GM12878 (cell line): ENCODE measurements at regions not wholly inside any gene's neighbourhood (a gene's known extent, or its start where the extent isn't known, plus 50 kb on each side); places are given as distances from the start of the nearest gene placed in this dataset.

Experiments used
- CHD2 ChIP-seq: IDR thresholded peaks from 2 replicates; pipeline ENCODE4 v1.6.1; 2011; ENCODE audit warnings: low read depth, low read length, improper control_type of control experiment, borderline replicate concordance
- KDM1A ChIP-seq: fragments of 200-600 bp; sonication (generic); IDR thresholded peaks from 2 replicates; pipeline ENCODE4 v1.6.1; 2016; ENCODE audit warnings: borderline replicate concordance
- MTA2 ChIP-seq: fragments of 450-650 bp; IDR thresholded peaks from 2 replicates; pipeline ENCODE4 v1.6.1; 2016; ENCODE audit warnings: low read depth, mild to moderate bottlenecking, moderate library complexity
- PML ChIP-seq: IDR thresholded peaks from 2 replicates; pipeline ENCODE4 v1.6.1; 2012; ENCODE audit warnings: low read length, inconsistent platforms
- SIX5 ChIP-seq: IDR thresholded peaks from 2 replicates; pipeline ENCODE4 v1.6.1; 2011; ENCODE audit warnings: mild to moderate bottlenecking, low read depth, low read length, moderate library complexity; ENCODE audit not compliant: severe bottlenecking
- SMAD1 ChIP-seq: fragments of 450-650 bp; IDR thresholded peaks from 2 replicates; pipeline ENCODE4 v1.6.1; 2018; ENCODE audit warnings: mild to moderate bottlenecking, low read depth; ENCODE audit not compliant: partially characterized antibody
- SMC3 ChIP-seq: IDR thresholded peaks from 2 replicates; pipeline ENCODE4 v1.6.1; 2011; ENCODE audit warnings: low read length, improper control_type of control experiment, borderline replicate concordance
- SPI1 ChIP-seq: IDR thresholded peaks from 2 replicates; pipeline ENCODE4 v1.6.1; 2011; ENCODE audit warnings: low read depth, mild to moderate bottlenecking, low read length, moderate library complexity, borderline replicate concordance; ENCODE audit not compliant: insufficient read depth
- WRNIP1 ChIP-seq: IDR thresholded peaks from 2 replicates; pipeline ENCODE4 v1.6.1; 2011; ENCODE audit warnings: low read depth, low read length, improper control_type of control experiment, borderline replicate concordance
- TF ChIP-seq, protein P1 (sequence below): fragments of 450-650 bp; IDR thresholded peaks from 2 replicates; pipeline ENCODE4 v1.6.1; 2016; ENCODE audit warnings: mild to moderate bottlenecking, moderate library complexity, borderline replicate concordance
- TF ChIP-seq, protein P2 (sequence below), 3 experiments: IDR thresholded peaks in 2 of 3; conservative IDR thresholded peaks in 1 of 3; 2 replicates each; pipeline ENCODE4 v1.5.1; 2011; ENCODE audit warnings: low read depth in 3 of 3, low read length in 3 of 3, mild to moderate bottlenecking in 3 of 3, control low read depth in 2 of 3, moderate library complexity in 2 of 3, inconsistent platforms in 1 of 3, mixed read lengths in 1 of 3; ENCODE audit not compliant: control insufficient read depth in 2 of 3, insufficient read depth in 1 of 3; ENCODE audit errors: extremely low read depth in 1 of 3
- TF ChIP-seq, protein P3 (sequence below): fragments of 450-650 bp; IDR thresholded peaks from 2 replicates; pipeline ENCODE4 v1.6.1; 2017; ENCODE audit warnings: mild to moderate bottlenecking, moderate library complexity

DNA sequence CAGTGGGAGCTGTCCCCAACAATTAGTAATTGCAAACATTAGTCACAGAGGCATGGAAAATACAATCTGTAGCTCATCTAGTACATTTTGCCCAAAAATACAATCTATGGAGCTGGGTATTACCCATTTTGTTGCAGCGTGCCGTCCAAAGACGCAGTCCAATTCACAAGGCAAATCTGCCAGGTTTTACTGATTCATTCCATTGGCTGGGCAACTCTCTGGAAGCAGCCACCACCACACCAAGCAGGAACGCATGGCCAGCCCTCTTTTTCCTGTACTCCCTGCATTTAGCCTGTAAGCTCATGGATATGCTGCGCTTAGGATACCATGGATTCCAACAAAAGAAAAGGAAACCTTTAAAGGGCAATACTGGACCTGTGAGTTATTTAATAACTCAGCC lies 60.5 kb upstream of the ARRDC4 start:
- TF ChIP-seq, protein P1, sequence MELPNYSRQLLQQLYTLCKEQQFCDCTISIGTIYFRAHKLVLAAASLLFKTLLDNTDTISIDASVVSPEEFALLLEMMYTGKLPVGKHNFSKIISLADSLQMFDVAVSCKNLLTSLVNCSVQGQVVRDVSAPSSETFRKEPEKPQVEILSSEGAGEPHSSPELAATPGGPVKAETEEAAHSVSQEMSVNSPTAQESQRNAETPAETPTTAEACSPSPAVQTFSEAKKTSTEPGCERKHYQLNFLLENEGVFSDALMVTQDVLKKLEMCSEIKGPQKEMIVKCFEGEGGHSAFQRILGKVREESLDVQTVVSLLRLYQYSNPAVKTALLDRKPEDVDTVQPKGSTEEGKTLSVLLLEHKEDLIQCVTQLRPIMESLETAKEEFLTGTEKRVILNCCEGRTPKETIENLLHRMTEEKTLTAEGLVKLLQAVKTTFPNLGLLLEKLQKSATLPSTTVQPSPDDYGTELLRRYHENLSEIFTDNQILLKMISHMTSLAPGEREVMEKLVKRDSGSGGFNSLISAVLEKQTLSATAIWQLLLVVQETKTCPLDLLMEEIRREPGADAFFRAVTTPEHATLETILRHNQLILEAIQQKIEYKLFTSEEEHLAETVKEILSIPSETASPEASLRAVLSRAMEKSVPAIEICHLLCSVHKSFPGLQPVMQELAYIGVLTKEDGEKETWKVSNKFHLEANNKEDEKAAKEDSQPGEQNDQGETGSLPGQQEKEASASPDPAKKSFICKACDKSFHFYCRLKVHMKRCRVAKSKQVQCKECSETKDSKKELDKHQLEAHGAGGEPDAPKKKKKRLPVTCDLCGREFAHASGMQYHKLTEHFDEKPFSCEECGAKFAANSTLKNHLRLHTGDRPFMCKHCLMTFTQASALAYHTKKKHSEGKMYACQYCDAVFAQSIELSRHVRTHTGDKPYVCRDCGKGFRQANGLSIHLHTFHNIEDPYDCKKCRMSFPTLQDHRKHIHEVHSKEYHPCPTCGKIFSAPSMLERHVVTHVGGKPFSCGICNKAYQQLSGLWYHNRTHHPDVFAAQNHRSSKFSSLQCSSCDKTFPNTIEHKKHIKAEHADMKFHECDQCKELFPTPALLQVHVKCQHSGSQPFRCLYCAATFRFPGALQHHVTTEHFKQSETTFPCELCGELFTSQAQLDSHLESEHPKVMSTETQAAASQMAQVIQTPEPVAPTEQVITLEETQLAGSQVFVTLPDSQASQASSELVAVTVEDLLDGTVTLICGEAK, result no peak
- TF ChIP-seq, protein P2, sequence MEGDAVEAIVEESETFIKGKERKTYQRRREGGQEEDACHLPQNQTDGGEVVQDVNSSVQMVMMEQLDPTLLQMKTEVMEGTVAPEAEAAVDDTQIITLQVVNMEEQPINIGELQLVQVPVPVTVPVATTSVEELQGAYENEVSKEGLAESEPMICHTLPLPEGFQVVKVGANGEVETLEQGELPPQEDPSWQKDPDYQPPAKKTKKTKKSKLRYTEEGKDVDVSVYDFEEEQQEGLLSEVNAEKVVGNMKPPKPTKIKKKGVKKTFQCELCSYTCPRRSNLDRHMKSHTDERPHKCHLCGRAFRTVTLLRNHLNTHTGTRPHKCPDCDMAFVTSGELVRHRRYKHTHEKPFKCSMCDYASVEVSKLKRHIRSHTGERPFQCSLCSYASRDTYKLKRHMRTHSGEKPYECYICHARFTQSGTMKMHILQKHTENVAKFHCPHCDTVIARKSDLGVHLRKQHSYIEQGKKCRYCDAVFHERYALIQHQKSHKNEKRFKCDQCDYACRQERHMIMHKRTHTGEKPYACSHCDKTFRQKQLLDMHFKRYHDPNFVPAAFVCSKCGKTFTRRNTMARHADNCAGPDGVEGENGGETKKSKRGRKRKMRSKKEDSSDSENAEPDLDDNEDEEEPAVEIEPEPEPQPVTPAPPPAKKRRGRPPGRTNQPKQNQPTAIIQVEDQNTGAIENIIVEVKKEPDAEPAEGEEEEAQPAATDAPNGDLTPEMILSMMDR (IDR thresholded peaks at IDR 0.05 in 2 of 3, conservative IDR thresholded peaks at IDR 0.05 in 1 of 3; ENCODE audit: control insufficient read depth in 2 of 3, extremely low read depth in 1 of 3, insufficient read depth in 1 of 3, low read depth in 3 of 3, low read length in 3 of 3), result no peak
- TF ChIP-seq SMAD1, result no peak
- no peak for TF ChIP-seq WRNIP1
- TF ChIP-seq SIX5, result no peak
- TF ChIP-seq PML, result no peak
- TF ChIP-seq SPI1, result no peak
- TF ChIP-seq CHD2, result no peak
- TF ChIP-seq, protein P3, sequence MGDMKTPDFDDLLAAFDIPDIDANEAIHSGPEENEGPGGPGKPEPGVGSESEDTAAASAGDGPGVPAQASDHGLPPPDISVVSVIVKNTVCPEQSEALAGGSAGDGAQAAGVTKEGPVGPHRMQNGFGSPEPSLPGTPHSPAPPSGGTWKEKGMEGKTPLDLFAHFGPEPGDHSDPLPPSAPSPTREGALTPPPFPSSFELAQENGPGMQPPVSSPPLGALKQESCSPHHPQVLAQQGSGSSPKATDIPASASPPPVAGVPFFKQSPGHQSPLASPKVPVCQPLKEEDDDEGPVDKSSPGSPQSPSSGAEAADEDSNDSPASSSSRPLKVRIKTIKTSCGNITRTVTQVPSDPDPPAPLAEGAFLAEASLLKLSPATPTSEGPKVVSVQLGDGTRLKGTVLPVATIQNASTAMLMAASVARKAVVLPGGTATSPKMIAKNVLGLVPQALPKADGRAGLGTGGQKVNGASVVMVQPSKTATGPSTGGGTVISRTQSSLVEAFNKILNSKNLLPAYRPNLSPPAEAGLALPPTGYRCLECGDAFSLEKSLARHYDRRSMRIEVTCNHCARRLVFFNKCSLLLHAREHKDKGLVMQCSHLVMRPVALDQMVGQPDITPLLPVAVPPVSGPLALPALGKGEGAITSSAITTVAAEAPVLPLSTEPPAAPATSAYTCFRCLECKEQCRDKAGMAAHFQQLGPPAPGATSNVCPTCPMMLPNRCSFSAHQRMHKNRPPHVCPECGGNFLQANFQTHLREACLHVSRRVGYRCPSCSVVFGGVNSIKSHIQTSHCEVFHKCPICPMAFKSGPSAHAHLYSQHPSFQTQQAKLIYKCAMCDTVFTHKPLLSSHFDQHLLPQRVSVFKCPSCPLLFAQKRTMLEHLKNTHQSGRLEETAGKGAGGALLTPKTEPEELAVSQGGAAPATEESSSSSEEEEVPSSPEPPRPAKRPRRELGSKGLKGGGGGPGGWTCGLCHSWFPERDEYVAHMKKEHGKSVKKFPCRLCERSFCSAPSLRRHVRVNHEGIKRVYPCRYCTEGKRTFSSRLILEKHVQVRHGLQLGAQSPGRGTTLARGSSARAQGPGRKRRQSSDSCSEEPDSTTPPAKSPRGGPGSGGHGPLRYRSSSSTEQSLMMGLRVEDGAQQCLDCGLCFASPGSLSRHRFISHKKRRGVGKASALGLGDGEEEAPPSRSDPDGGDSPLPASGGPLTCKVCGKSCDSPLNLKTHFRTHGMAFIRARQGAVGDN, result no peak
- no peak for TF ChIP-seq SMC3
- TF ChIP-seq KDM1A, result no peak
- TF ChIP-seq MTA2, result no peak
